ENCODE measurements at regions not wholly inside any gene's neighbourhood (a gene's known extent, or its start where the extent isn't known, plus 50 kb on each side); places are given as distances from the start of the nearest gene placed in this dataset.

DNA sequence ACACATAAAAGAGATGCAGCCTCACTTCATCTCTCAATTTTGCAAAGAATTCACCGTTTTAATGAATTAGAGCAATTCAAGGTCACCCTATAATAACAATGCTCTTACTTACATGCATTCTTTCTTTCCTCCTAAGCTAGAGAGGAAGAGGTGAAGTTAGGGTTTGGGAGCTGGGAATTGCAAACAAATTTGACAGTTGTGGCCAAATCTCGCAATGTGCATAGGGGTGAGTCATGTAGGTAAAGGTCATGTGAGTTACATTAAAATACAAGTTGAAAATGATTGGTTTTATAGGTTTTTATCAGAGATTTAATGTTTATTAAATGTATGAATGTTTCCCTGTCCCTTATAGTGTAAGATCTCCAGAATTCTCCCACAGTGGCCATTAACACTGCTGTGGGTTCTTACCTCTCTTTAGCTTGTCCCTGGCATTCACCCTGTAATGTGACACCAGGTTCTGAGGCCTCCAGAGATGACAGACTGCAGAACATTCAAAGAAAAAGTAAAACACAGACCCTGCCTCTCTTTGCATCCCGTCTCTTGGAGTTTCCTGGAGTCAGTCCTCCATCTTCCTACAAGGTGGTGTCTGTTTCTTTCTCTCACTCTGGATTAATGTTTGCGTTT is 53.7 kb upstream of the LGALSL start:
- Histone ChIP-seq H3K27me3 (no peaks in the 10 kb centered on the region), H3K27ac (no peak overlapping the region), H3K4me1 (ENCODE audit: control insufficient read depth in 1 of 2, insufficient read depth in 1 of 2, low read depth in 1 of 2, low read length in 1 of 2) (peaks cover 23 to 40% of the 10 kb centered on the region in 2 experiments), H3K36me3 (no peaks in the 10 kb centered on the region), H3K4me3 (ENCODE audit: low read depth in 1 of 2, low read length in 1 of 2) (no peak overlapping the region), H3K9me3 (no peaks in the 10 kb centered on the region)
- no peak for TF ChIP-seq CTCF (IDR thresholded peaks at IDR 0.05)

DNA sequence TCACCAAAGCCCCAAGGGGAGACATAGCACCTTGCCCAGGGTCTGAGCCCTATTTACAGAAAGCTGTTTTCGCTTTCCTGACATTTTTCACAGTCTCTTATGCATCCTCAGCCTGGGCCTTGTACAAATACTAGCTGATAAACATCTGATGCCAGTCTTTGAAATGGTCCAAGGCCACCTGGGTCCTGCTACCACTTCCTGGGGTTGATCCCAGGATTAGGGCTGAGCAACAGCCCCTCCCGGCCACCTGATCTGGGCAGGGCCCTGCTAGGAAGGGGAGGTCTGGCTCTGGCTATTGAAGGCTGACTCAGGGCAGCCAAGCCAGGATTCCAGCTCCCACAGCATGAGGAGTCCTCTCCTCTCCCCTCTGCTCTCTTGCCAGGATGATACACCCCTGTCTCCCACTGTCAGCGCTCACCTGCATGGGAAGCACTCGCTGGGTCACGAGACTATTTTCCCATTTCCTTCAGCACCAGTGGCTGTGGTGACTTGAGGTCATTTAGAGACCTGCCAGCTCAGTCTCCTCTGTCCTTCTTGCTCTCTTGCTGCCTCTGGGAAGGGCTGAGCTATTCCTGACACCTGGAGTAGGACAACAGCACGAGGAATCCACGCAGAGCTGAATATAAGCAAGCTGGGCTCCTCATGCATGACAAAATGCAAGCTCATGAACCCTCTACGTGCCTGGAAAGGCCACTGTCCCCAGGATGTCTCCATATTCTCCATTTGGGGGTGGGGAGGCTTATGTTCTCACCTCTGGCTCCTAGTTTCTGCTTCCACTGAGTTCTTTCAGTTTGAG is 53.0 kb upstream of the LGALSL start:
- H3K27ac ChIP-seq, result no peak overlapping the region
- peaks cover 23 to 40% of the 10 kb centered on the region in 2 experiments for H3K4me1 ChIP-seq (ENCODE audit: control insufficient read depth in 1 of 2, insufficient read depth in 1 of 2, low read depth in 1 of 2, low read length in 1 of 2)
- no peaks in the 10 kb centered on the region for H3K27me3 ChIP-seq
- no peaks in the 10 kb centered on the region for H3K9me3 ChIP-seq
- no peaks in the 10 kb centered on the region for H3K36me3 ChIP-seq
- no peak overlapping the region for H3K4me3 ChIP-seq (ENCODE audit: low read depth in 1 of 2, low read length in 1 of 2)
- no peak for TF ChIP-seq CTCF (IDR thresholded peaks at IDR 0.05)

DNA sequence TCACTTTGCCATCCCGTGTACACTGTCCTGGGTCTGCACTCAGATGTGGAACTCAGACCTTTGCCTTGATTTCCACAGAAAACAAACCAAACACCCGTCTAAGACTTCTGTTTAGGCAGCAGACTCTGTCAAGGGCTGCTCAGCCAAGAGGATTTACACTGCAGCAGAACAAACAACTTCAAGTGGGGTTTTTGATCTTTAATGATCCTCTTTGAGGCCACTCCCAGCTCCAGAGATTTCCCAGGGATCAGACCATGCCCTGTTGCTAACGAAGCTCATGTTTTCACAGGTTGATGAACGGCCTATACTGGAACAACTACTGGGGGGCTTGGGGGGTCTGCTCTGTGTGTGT is 52.5 kb upstream of the LGALSL start:
- TF ChIP-seq CTCF (IDR thresholded peaks at IDR 0.05), result no peak
- no peak overlapping the region for H3K27ac ChIP-seq

DNA sequence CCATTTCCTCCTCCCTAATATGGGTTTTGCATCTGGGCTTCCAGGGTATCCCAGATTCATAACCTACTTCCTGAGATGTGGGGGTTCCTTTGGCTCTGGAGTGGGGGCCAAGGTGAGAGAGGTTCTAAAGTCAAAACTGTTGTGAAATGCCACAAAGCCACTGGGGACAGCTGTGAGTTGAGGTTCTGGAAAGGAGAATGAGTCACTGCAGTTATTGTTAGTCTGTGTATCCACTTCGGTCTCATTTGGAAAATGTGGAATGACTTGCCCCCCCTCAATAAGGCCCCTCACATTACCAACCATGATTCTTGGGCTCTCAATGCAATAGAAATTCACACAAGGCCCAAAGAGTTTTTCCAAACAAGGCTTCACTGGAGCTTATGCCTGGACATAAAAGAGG is 51.1 kb upstream of the LGALSL start:
- Histone ChIP-seq H3K27ac (no peak overlapping the region), H3K4me3 (ENCODE audit: low read depth in 1 of 2, low read length in 1 of 2) (no peak overlapping the region), H3K4me1 (ENCODE audit: control insufficient read depth in 1 of 2, insufficient read depth in 1 of 2, low read depth in 1 of 2, low read length in 1 of 2) (peaks cover 23 to 40% of the 10 kb centered on the region in 2 experiments), H3K36me3 (no peaks in the 10 kb centered on the region), H3K27me3 (no peaks in the 10 kb centered on the region), H3K9me3 (no peaks in the 10 kb centered on the region)
- no peak for TF ChIP-seq CTCF (IDR thresholded peaks at IDR 0.05)

More for the DNA sequence above, 52.5 kb upstream of the LGALSL start:
- Histone ChIP-seq H3K36me3 (no peaks in the 10 kb centered on the region), H3K9me3 (no peaks in the 10 kb centered on the region), H3K27me3 (no peaks in the 10 kb centered on the region), H3K4me1 (ENCODE audit: control insufficient read depth in 1 of 2, insufficient read depth in 1 of 2, low read depth in 1 of 2, low read length in 1 of 2) (peaks cover 23 to 40% of the 10 kb centered on the region in 2 experiments), H3K4me3 (ENCODE audit: low read depth in 1 of 2, low read length in 1 of 2) (no peak overlapping the region)

GRCh38 chr2:64403426-64403825 is 50.5 kb upstream of the LGALSL start:
- no peaks in the 10 kb centered on the region for H3K9me3 ChIP-seq
- TF ChIP-seq CTCF (IDR thresholded peaks at IDR 0.05), result no peak

More at GRCh38 chr2:64403426-64403825, 50.5 kb upstream of the LGALSL start:
- Histone ChIP-seq H3K27me3 (no peaks in the 10 kb centered on the region), H3K4me3 (ENCODE audit: low read depth in 1 of 2, low read length in 1 of 2) (no peak overlapping the region), H3K27ac (no peak overlapping the region), H3K4me1 (ENCODE audit: control insufficient read depth in 1 of 2, insufficient read depth in 1 of 2, low read depth in 1 of 2, low read length in 1 of 2) (peaks cover 18 to 35% of the 10 kb centered on the region in 2 experiments), H3K36me3 (no peaks in the 10 kb centered on the region)
